ENCODE measurements at regions not wholly inside any gene's neighbourhood (a gene's known extent, or its start where the extent isn't known, plus 50 kb on each side); places are given as distances from the start of the nearest gene placed in this dataset.

DNA sequence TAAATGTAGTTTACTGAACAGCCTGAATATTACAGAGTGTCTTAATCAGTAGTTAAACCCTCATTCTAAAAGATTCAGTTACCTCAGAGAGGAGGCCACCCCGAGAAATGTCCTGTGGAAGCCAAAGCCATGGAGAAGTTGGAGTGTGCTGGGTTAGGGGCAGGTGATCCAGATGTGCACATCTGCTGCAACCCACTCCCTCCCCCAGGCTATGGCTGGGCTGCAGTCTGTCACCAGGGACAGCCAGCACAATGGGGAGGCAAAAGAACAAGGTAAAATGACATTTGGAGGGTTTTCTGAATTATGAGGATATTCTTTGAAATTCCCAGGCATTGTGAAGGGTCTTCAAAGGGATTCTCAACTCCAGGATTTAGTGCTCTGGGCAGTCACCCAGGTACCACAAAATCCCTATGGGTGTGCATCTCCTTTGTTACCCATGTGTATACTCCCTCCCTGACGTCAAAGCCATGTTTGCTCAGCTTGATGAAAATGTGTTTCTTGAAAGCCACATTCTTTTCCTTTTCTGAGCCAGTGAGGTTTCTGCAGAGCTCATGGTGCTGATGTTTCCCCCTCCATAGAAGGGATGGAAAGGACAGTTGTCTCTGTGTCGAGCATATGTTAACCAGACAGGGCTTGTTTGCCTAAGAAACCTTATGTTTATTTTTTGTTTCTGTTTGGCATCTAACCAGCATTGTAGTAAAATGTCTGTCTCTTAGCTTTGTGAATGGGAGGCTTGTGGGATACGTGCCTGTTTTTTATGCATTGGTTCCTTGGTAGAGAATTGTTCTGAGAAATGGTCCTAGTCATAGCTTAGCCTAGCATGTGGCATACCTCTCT lies 212.3 kb upstream of the TBX18 start:
- TF ChIP-seq, protein P1, sequence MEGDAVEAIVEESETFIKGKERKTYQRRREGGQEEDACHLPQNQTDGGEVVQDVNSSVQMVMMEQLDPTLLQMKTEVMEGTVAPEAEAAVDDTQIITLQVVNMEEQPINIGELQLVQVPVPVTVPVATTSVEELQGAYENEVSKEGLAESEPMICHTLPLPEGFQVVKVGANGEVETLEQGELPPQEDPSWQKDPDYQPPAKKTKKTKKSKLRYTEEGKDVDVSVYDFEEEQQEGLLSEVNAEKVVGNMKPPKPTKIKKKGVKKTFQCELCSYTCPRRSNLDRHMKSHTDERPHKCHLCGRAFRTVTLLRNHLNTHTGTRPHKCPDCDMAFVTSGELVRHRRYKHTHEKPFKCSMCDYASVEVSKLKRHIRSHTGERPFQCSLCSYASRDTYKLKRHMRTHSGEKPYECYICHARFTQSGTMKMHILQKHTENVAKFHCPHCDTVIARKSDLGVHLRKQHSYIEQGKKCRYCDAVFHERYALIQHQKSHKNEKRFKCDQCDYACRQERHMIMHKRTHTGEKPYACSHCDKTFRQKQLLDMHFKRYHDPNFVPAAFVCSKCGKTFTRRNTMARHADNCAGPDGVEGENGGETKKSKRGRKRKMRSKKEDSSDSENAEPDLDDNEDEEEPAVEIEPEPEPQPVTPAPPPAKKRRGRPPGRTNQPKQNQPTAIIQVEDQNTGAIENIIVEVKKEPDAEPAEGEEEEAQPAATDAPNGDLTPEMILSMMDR (IDR thresholded peaks at IDR 0.05), result no peak
- TF ChIP-seq EZH2 (IDR thresholded peaks at IDR 0.05; ENCODE audit: borderline replicate concordance, insufficient read depth, low read depth, low read length, poor library complexity, severe bottlenecking), result no peak

Measured in B cell (primary cell).